DND-41 (cell line): ENCODE measurements at regions not wholly inside any gene's neighbourhood (a gene's known extent, or its start where the extent isn't known, plus 50 kb on each side); places are given as distances from the start of the nearest gene placed in this dataset.

Experiments
- ATAC-seq: fragments of 200-7000 bp; cut with Tn5 transposase; 3 replicates; pipeline ENCODE4 v1.9.1; 2021; ENCODE audit warnings: low read depth; ENCODE audit not compliant: insufficient read depth
- DNase-seq: peaks from one replicate; pipeline ENCODE4 v3.0.0-alpha.2; 2020
- H2AFZ ChIP-seq: 2 replicates; pipeline ENCODE4 v1.6.0; 2012; ENCODE audit warnings: low read depth, low read length
- H3K27ac ChIP-seq: 2 replicates; pipeline ENCODE4 v1.5.1; 2012; ENCODE audit warnings: low read length, inconsistent platforms
- H3K27me3 ChIP-seq: fragments of 200-600 bp; sonication (generic); 2 replicates; pipeline ENCODE4 v1.6.0; 2012; ENCODE audit warnings: low read length, mild to moderate bottlenecking, inconsistent platforms; ENCODE audit not compliant: insufficient read depth, poor library complexity
- H3K36me3 ChIP-seq: 2 replicates; pipeline ENCODE4 v1.5.1; 2012; ENCODE audit warnings: low read length, inconsistent platforms; ENCODE audit not compliant: insufficient read depth
- H3K4me1 ChIP-seq: 2 replicates; pipeline ENCODE4 v1.5.1; 2012; ENCODE audit warnings: mild to moderate bottlenecking, low read length; ENCODE audit not compliant: insufficient read depth
- H3K4me2 ChIP-seq: 2 replicates; pipeline ENCODE4 v1.6.0; 2012; ENCODE audit warnings: mild to moderate bottlenecking, moderate library complexity, low read length, inconsistent platforms; ENCODE audit not compliant: insufficient read depth
- H3K4me3 ChIP-seq, 2 experiments: fragments of 200-600 bp in 1 of 2; shearing (Covaris generic) in 1 of 2; 2 replicates each; pipeline ENCODE4 v1.5.1; 2012 to 2016; ENCODE audit warnings: inconsistent platforms in 2 of 2, low read length in 2 of 2, mild to moderate bottlenecking in 2 of 2, low read depth in 1 of 2, moderate library complexity in 1 of 2
- H3K79me2 ChIP-seq: 2 replicates; pipeline ENCODE4 v1.6.0; 2012; ENCODE audit warnings: low read length, inconsistent platforms; ENCODE audit not compliant: insufficient read depth
- H3K9ac ChIP-seq: 2 replicates; pipeline ENCODE4 v1.6.0; 2012; ENCODE audit warnings: low read depth, mild to moderate bottlenecking, inconsistent platforms, low read length, moderate library complexity
- H3K9me3 ChIP-seq: 2 replicates; pipeline ENCODE4 v1.5.1; 2012; ENCODE audit warnings: low read length, moderate library complexity, mild to moderate bottlenecking, inconsistent platforms; ENCODE audit not compliant: insufficient read depth, severe bottlenecking
- H4K20me1 ChIP-seq: 2 replicates; pipeline ENCODE4 v1.6.0; 2012; ENCODE audit warnings: low read length; ENCODE audit not compliant: insufficient read depth
- CTCF ChIP-seq: IDR thresholded peaks from 2 replicates; pipeline ENCODE4 v1.5.1; 2012; ENCODE audit warnings: borderline replicate concordance, low read length, moderate library complexity, mild to moderate bottlenecking; ENCODE audit not compliant: poor library complexity, severe bottlenecking; ENCODE audit errors: extremely low read depth
- EZH2 ChIP-seq: IDR thresholded peaks from 3 replicates; pipeline ENCODE4 v1.6.1; 2012; ENCODE audit warnings: borderline replicate concordance, low read depth, mild to moderate bottlenecking, moderate library complexity, low read length, inconsistent platforms; ENCODE audit not compliant: severe bottlenecking

DNA sequence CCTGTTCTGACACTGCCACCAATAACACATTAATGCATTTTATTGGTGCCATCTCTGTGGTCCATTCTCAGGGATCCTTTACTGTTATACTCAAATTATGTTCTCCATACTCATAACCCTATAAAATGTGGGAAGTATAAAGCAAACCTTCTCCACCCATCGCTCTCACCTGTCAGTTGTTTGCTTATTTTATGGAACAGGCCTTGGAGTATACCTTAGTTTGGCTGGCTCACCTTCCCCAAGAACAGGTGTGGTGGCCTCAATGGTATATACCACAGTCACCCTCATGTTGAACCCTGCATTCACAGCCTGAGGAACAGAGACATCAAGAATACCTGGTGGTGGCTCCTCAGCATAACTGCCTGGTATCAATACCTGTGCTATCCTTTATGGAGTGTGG is 308.4 kb upstream of the STXBP6 start:
- H3K27me3 ChIP-seq, result no peaks in the 10 kb centered on the region

GRCh38 chr14:25351269-25351668 is 301.3 kb upstream of the STXBP6 start:
- no peaks in the 10 kb centered on the region for H3K79me2 ChIP-seq
- no peaks in the 10 kb centered on the region for H3K27me3 ChIP-seq
- TF ChIP-seq CTCF (no peak), EZH2 (no peak)
- no peak overlapping the region for H3K4me2 ChIP-seq
- DNase-seq (no peak), ATAC-seq (no peak)
- H3K9ac ChIP-seq, result no peak overlapping the region
- no peaks in the 10 kb centered on the region for H3K36me3 ChIP-seq
- no peaks in the 10 kb centered on the region for H3K4me1 ChIP-seq
- no peak overlapping the region for H3K4me3 ChIP-seq
- no peak overlapping the region for H3K27ac ChIP-seq
- H3K9me3 ChIP-seq, result no peaks in the 10 kb centered on the region
- no peaks in the 10 kb centered on the region for H4K20me1 ChIP-seq
- no peak overlapping the region for H2AFZ ChIP-seq

More for the DNA sequence above, 308.4 kb upstream of the STXBP6 start:
- H3K4me3 ChIP-seq, result no peak overlapping the region
- no peak overlapping the region for H2AFZ ChIP-seq
- H3K27ac ChIP-seq, result no peak overlapping the region
- ATAC-seq, result no peak
- no peaks in the 10 kb centered on the region for H3K4me1 ChIP-seq
- H3K36me3 ChIP-seq, result no peaks in the 10 kb centered on the region
- H3K9ac ChIP-seq, result no peak overlapping the region
- H3K79me2 ChIP-seq, result no peaks in the 10 kb centered on the region
- H3K4me2 ChIP-seq, result no peak overlapping the region
- DNase-seq, result no peak
- TF ChIP-seq EZH2 (no peak), CTCF (no peak)
- no peaks in the 10 kb centered on the region for H4K20me1 ChIP-seq
- H3K9me3 ChIP-seq, result no peaks in the 10 kb centered on the region

DNA sequence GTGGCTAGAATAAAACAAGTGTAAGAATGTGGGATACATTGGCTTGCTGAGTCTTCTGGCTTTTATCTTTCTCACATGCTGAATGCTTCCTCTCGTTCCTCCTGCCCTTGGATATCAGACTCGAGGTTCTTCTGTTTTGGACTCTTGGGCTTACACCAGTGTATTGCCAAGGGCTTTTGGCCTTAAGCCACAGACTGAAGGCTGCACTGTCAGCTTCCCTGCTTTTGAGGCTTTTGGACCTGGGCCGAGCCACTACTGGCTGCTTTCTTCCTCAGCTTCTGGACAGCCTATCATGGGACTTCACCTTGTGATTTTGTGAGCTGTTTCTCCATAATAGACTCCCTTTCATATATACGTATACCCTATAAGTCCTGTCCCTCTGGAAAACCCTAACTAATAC is 300.9 kb upstream of the STXBP6 start:
- Histone ChIP-seq H3K36me3 (no peaks in the 10 kb centered on the region), H2AFZ (no peak overlapping the region), H3K9me3 (no peaks in the 10 kb centered on the region), H3K9ac (no peak overlapping the region), H3K79me2 (no peaks in the 10 kb centered on the region), H3K4me1 (no peaks in the 10 kb centered on the region), H4K20me1 (no peaks in the 10 kb centered on the region), H3K4me3 (no peak overlapping the region), H3K4me2 (no peak overlapping the region), H3K27me3 (no peaks in the 10 kb centered on the region), H3K27ac (no peak overlapping the region)
- no peak for ATAC-seq
- TF ChIP-seq CTCF, result no peak
- no peak for TF ChIP-seq EZH2
- no peak for DNase-seq

- no peak for DNase-seq
- no peak for ATAC-seq
Observed at GRCh38 chr14:25350021-25350420, 300.1 kb upstream of the STXBP6 start.

More at GRCh38 chr14:25350021-25350420, 300.1 kb upstream of the STXBP6 start:
- H4K20me1 ChIP-seq, result no peaks in the 10 kb centered on the region
- H3K27ac ChIP-seq, result no peak overlapping the region
- no peaks in the 10 kb centered on the region for H3K4me1 ChIP-seq
- no peak overlapping the region for H3K9ac ChIP-seq
- H3K4me3 ChIP-seq, result no peak overlapping the region
- H3K36me3 ChIP-seq, result no peaks in the 10 kb centered on the region
- H3K4me2 ChIP-seq, result no peak overlapping the region
- TF ChIP-seq CTCF (no peak), EZH2 (no peak)
- H3K27me3 ChIP-seq, result no peaks in the 10 kb centered on the region
- no peak overlapping the region for H2AFZ ChIP-seq
- no peaks in the 10 kb centered on the region for H3K9me3 ChIP-seq
- no peaks in the 10 kb centered on the region for H3K79me2 ChIP-seq
